GM23338 (cell line): ENCODE measurements at regions not wholly inside any gene's neighbourhood (a gene's known extent, or its start where the extent isn't known, plus 50 kb on each side); places are given as distances from the start of the nearest gene placed in this dataset.

Experiments
- ATAC-seq: fragments of 200-7000 bp; cut with Tn5 transposase; 3 replicates; pipeline ENCODE4 v1.9.1; 2020
- DNase-seq: peaks from one replicate; pipeline ENCODE4 v3.0.0-alpha.2; 2015; ENCODE audit warnings: low spot score
- H2AFZ ChIP-seq: fragments of 200-600 bp; sonication (generic); 2 replicates; pipeline ENCODE4 v1.8.0; 2016; ENCODE audit warnings: antibody characterized with exemption, mild to moderate bottlenecking, moderate library complexity
- H3F3A ChIP-seq: fragments of 200-600 bp; sonication (generic); replicated peaks from 2 replicates; pipeline ENCODE4 v1.8.0; 2017; ENCODE audit warnings: antibody characterized with exemption, mixed run types, low read depth
- H3K27ac ChIP-seq: fragments of 200-600 bp; sonication (generic); 2 replicates; pipeline ENCODE4 v1.6.1; 2016; ENCODE audit warnings: low read depth
- H3K27me3 ChIP-seq: fragments of 200-600 bp; sonication (generic); 2 replicates; pipeline ENCODE4 v1.8.0; 2016; ENCODE audit warnings: mild to moderate bottlenecking, mixed run types, moderate library complexity; ENCODE audit not compliant: insufficient read depth
- H3K36me3 ChIP-seq: fragments of 200-600 bp; sonication (generic); 2 replicates; pipeline ENCODE4 v1.8.0; 2016; ENCODE audit warnings: mild to moderate bottlenecking; ENCODE audit not compliant: insufficient read depth
- H3K4me1 ChIP-seq: fragments of 200-600 bp; sonication (generic); 2 replicates; pipeline ENCODE4 v1.8.0; 2016; ENCODE audit warnings: mild to moderate bottlenecking, moderate library complexity; ENCODE audit not compliant: insufficient read depth
- H3K4me2 ChIP-seq: fragments of 200-600 bp; sonication (generic); 2 replicates; pipeline ENCODE4 v1.7.1; 2017; ENCODE audit warnings: mixed run types
- H3K4me3 ChIP-seq: fragments of 200-600 bp; sonication (generic); 2 replicates; pipeline ENCODE4 v1.6.1; 2016; ENCODE audit warnings: mixed run types
- H3K79me2 ChIP-seq: fragments of 200-600 bp; sonication (generic); replicated peaks from 2 replicates; pipeline ENCODE4 v1.8.0; 2017; ENCODE audit warnings: mild to moderate bottlenecking; ENCODE audit not compliant: insufficient read depth
- H3K9me2 ChIP-seq: fragments of 200-600 bp; sonication (generic); 2 replicates; pipeline ENCODE4 v1.8.0; 2017; ENCODE audit not compliant: insufficient read depth
- H4K20me1 ChIP-seq: fragments of 200-600 bp; sonication (generic); replicated peaks from 2 replicates; pipeline ENCODE4 v1.8.0; 2017; ENCODE audit warnings: mild to moderate bottlenecking; ENCODE audit not compliant: insufficient read depth
- H3K27ac Mint-ChIP-seq: 2 replicates; pipeline ENCODE4 v1.8.0; 2020; ENCODE audit warnings: inconsistent platforms, mild to moderate bottlenecking, moderate library complexity, mixed read lengths
- H3K27me3 Mint-ChIP-seq: 3 replicates; pipeline ENCODE4 v1.8.0; 2022; ENCODE audit warnings: low read depth, mild to moderate bottlenecking, moderate library complexity, mixed read lengths, inconsistent platforms; ENCODE audit not compliant: insufficient read depth, poor library complexity
- H3K36me3 Mint-ChIP-seq: 3 replicates; pipeline ENCODE4 v1.8.0; 2021; ENCODE audit warnings: low read depth, mild to moderate bottlenecking, inconsistent platforms, moderate library complexity, mixed read lengths
- H3K4me1 Mint-ChIP-seq: 3 replicates; pipeline ENCODE4 v1.8.0; 2020; ENCODE audit warnings: mild to moderate bottlenecking, inconsistent platforms, mixed read lengths
- H3K4me3 Mint-ChIP-seq: 3 replicates; pipeline ENCODE4 v1.8.0; 2021; ENCODE audit warnings: moderate library complexity, mild to moderate bottlenecking, inconsistent platforms, mixed read lengths
- H3K9me3 Mint-ChIP-seq: 3 replicates; pipeline ENCODE4 v1.8.0; 2020; ENCODE audit warnings: moderate library complexity, mild to moderate bottlenecking, inconsistent platforms, mixed read lengths
- CREB1 ChIP-seq: fragments of 250-450 bp; sonication (Bioruptor Pico); IDR thresholded peaks from 2 replicates; pipeline ENCODE4 v1.5.0; 2020; ENCODE audit warnings: low read depth, mild to moderate bottlenecking, moderate library complexity
- EZH2 ChIP-seq: fragments of 200-600 bp; sonication (generic); IDR thresholded peaks from one replicate; pipeline ENCODE4 v1.8.0; 2017; ENCODE audit warnings: antibody characterized with exemption, mild to moderate bottlenecking, low read depth; ENCODE audit not compliant: unreplicated experiment
- EZH2phosphoT487 ChIP-seq: fragments of 200-600 bp; sonication (generic); IDR thresholded peaks from one replicate; pipeline ENCODE4 v1.8.1; 2018; ENCODE audit warnings: antibody characterized with exemption; ENCODE audit not compliant: unreplicated experiment
- JUNB ChIP-seq: IDR thresholded peaks from one replicate; pipeline ENCODE4 v1.6.1; 2016; ENCODE audit warnings: antibody characterized with exemption; ENCODE audit not compliant: unreplicated experiment
- NANOG ChIP-seq: IDR thresholded peaks from 2 replicates; pipeline ENCODE4 v1.6.1; 2016; ENCODE audit warnings: antibody characterized with exemption, borderline replicate concordance
- POLR2AphosphoS5 ChIP-seq: IDR thresholded peaks from 2 replicates; pipeline ENCODE4 v1.6.1; 2016; ENCODE audit warnings: antibody characterized with exemption, low read depth
- STAT1 ChIP-seq: IDR thresholded peaks from one replicate; pipeline ENCODE4 v1.6.1; 2016; ENCODE audit warnings: antibody characterized with exemption; ENCODE audit not compliant: unreplicated experiment
- ZNF114 ChIP-seq: fragments of 250-450 bp; sonication (Bioruptor Pico); IDR thresholded peaks from 2 replicates; pipeline ENCODE4 v1.5.0; 2020; ENCODE audit warnings: mild to moderate bottlenecking, moderate library complexity
- ZNF331 ChIP-seq: fragments of 250-450 bp; sonication (Bioruptor Pico); IDR thresholded peaks from 2 replicates; pipeline ENCODE4 v1.5.0; 2020; ENCODE audit warnings: low read depth, mild to moderate bottlenecking, moderate library complexity
- TF ChIP-seq, protein P1 (sequence below), 2 experiments: fragments of 200-600 bp in 1 of 2; sonication (generic) in 1 of 2; conservative IDR thresholded peaks; 2 replicates each; pipeline versions ENCODE4 v1.5.1 to v1.6.1; 2016 to 2017; ENCODE audit warnings: antibody characterized with exemption in 2 of 2, low read depth in 2 of 2, mild to moderate bottlenecking in 2 of 2, moderate library complexity in 1 of 2
- TF ChIP-seq, protein P2 (sequence below): IDR thresholded peaks from one replicate; pipeline ENCODE4 v1.6.1; 2018; ENCODE audit warnings: antibody characterized with exemption; ENCODE audit not compliant: unreplicated experiment
- TF ChIP-seq, protein P3 (sequence below): IDR thresholded peaks from 2 replicates; pipeline ENCODE4 v1.6.1; 2016; ENCODE audit warnings: antibody characterized with exemption
- TF ChIP-seq, protein P4 (sequence below): fragments of 250-450 bp; sonication (Bioruptor Pico); IDR thresholded peaks from 2 replicates; pipeline ENCODE4 v1.5.0; 2020; ENCODE audit warnings: mild to moderate bottlenecking, moderate library complexity

DNA sequence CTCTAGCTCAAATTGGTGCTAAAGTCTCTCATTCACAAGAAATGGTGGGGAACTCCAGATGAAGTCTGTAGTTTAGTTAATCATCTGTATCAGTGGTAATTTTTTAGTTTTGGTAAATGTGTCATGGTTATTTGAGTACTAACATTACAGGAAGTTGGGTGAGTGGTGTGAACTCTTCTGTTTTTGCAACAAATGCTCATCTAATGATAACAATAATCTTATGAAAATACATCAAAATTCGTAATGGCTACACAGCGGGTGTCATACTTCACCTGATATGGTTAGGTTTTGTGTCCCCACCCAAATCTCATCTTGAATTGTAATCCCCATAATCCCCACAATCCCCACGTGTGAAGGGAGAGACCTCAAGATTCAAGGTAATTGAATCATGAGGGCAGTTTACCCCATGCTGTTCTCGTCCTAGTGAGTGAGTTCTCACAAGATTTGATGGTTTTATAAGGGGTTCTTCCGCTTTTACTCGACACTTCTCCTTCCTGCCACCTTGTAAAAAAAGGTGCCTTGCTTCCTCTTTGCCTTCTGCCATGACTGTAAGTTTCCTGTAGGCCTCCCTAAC, 209.3 kb upstream of the FOXN3 start:
- peaks cover 16% of the 10 kb centered on the region for H3K27me3 Mint-ChIP-seq
- Histone ChIP-seq H3K4me2 (no peak overlapping the region), H3K79me2 (no peaks in the 10 kb centered on the region), H4K20me1 (no peaks in the 10 kb centered on the region), H3K9me2 (peaks cover 11% of the 10 kb centered on the region; the same call in 1 of the 2 replicates), H3K27me3 (no peaks in the 10 kb centered on the region), H2AFZ (0 out of 2 replicates have a peak overlapping the region, but pooled peaks have one; percentile 69), H3K27ac (no peak overlapping the region), H3K36me3 (no peaks in the 10 kb centered on the region), H3F3A (no peaks in the 10 kb centered on the region), H3K4me1 (peaks cover 21% of the 10 kb centered on the region), H3K4me3 (no peak overlapping the region)
- TF ChIP-seq STAT1 (no peak), CREB1 (CRISPR knock-in tag) (no peak), JUNB (no peak), EZH2phosphoT487 (no peak), EZH2 (no peak), NANOG (no peak), POLR2AphosphoS5 (no peak), ZNF331 (CRISPR knock-in tag) (no peak), ZNF114 (CRISPR knock-in tag) (no peak)
- TF ChIP-seq, protein P1, sequence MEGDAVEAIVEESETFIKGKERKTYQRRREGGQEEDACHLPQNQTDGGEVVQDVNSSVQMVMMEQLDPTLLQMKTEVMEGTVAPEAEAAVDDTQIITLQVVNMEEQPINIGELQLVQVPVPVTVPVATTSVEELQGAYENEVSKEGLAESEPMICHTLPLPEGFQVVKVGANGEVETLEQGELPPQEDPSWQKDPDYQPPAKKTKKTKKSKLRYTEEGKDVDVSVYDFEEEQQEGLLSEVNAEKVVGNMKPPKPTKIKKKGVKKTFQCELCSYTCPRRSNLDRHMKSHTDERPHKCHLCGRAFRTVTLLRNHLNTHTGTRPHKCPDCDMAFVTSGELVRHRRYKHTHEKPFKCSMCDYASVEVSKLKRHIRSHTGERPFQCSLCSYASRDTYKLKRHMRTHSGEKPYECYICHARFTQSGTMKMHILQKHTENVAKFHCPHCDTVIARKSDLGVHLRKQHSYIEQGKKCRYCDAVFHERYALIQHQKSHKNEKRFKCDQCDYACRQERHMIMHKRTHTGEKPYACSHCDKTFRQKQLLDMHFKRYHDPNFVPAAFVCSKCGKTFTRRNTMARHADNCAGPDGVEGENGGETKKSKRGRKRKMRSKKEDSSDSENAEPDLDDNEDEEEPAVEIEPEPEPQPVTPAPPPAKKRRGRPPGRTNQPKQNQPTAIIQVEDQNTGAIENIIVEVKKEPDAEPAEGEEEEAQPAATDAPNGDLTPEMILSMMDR (conservative IDR thresholded peaks at IDR 0.05; ENCODE audit: low read depth in 2 of 2) = no peak
- TF ChIP-seq, protein P2, sequence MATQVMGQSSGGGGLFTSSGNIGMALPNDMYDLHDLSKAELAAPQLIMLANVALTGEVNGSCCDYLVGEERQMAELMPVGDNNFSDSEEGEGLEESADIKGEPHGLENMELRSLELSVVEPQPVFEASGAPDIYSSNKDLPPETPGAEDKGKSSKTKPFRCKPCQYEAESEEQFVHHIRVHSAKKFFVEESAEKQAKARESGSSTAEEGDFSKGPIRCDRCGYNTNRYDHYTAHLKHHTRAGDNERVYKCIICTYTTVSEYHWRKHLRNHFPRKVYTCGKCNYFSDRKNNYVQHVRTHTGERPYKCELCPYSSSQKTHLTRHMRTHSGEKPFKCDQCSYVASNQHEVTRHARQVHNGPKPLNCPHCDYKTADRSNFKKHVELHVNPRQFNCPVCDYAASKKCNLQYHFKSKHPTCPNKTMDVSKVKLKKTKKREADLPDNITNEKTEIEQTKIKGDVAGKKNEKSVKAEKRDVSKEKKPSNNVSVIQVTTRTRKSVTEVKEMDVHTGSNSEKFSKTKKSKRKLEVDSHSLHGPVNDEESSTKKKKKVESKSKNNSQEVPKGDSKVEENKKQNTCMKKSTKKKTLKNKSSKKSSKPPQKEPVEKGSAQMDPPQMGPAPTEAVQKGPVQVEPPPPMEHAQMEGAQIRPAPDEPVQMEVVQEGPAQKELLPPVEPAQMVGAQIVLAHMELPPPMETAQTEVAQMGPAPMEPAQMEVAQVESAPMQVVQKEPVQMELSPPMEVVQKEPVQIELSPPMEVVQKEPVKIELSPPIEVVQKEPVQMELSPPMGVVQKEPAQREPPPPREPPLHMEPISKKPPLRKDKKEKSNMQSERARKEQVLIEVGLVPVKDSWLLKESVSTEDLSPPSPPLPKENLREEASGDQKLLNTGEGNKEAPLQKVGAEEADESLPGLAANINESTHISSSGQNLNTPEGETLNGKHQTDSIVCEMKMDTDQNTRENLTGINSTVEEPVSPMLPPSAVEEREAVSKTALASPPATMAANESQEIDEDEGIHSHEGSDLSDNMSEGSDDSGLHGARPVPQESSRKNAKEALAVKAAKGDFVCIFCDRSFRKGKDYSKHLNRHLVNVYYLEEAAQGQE = no peak
- TF ChIP-seq, protein P3, sequence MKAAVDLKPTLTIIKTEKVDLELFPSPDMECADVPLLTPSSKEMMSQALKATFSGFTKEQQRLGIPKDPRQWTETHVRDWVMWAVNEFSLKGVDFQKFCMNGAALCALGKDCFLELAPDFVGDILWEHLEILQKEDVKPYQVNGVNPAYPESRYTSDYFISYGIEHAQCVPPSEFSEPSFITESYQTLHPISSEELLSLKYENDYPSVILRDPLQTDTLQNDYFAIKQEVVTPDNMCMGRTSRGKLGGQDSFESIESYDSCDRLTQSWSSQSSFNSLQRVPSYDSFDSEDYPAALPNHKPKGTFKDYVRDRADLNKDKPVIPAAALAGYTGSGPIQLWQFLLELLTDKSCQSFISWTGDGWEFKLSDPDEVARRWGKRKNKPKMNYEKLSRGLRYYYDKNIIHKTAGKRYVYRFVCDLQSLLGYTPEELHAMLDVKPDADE = no peak
- TF ChIP-seq, protein P4, sequence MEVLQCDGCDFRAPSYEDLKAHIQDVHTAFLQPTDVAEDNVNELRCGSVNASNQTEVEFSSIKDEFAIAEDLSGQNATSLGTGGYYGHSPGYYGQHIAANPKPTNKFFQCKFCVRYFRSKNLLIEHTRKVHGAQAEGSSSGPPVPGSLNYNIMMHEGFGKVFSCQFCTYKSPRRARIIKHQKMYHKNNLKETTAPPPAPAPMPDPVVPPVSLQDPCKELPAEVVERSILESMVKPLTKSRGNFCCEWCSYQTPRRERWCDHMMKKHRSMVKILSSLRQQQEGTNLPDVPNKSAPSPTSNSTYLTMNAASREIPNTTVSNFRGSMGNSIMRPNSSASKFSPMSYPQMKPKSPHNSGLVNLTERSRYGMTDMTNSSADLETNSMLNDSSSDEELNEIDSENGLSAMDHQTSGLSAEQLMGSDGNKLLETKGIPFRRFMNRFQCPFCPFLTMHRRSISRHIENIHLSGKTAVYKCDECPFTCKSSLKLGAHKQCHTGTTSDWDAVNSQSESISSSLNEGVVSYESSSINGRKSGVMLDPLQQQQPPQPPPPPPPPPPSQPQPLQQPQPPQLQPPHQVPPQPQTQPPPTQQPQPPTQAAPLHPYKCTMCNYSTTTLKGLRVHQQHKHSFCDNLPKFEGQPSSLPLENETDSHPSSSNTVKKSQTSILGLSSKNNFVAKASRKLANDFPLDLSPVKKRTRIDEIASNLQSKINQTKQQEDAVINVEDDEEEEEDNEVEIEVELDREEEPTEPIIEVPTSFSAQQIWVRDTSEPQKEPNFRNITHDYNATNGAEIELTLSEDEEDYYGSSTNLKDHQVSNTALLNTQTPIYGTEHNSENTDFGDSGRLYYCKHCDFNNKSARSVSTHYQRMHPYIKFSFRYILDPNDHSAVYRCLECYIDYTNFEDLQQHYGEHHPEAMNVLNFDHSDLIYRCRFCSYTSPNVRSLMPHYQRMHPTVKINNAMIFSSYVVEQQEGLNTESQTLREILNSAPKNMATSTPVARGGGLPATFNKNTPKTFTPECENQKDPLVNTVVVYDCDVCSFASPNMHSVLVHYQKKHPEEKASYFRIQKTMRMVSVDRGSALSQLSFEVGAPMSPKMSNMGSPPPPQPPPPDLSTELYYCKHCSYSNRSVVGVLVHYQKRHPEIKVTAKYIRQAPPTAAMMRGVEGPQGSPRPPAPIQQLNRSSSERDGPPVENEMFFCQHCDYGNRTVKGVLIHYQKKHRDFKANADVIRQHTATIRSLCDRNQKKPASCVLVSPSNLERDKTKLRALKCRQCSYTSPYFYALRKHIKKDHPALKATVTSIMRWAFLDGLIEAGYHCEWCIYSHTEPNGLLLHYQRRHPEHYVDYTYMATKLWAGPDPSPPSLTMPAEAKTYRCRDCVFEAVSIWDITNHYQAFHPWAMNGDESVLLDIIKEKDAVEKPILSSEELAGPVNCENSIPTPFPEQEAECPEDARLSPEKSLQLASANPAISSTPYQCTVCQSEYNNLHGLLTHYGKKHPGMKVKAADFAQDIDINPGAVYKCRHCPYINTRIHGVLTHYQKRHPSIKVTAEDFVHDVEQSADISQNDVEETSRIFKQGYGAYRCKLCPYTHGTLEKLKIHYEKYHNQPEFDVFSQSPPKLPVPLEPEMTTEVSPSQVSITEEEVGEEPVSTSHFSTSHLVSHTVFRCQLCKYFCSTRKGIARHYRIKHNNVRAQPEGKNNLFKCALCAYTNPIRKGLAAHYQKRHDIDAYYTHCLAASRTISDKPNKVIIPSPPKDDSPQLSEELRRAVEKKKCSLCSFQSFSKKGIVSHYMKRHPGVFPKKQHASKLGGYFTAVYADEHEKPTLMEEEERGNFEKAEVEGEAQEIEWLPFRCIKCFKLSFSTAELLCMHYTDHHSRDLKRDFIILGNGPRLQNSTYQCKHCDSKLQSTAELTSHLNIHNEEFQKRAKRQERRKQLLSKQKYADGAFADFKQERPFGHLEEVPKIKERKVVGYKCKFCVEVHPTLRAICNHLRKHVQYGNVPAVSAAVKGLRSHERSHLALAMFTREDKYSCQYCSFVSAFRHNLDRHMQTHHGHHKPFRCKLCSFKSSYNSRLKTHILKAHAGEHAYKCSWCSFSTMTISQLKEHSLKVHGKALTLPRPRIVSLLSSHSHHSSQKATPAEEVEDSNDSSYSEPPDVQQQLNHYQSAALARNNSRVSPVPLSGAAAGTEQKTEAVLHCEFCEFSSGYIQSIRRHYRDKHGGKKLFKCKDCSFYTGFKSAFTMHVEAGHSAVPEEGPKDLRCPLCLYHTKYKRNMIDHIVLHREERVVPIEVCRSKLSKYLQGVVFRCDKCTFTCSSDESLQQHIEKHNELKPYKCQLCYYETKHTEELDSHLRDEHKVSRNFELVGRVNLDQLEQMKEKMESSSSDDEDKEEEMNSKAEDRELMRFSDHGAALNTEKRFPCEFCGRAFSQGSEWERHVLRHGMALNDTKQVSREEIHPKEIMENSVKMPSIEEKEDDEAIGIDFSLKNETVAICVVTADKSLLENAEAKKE = no peak
- no peaks in the 10 kb centered on the region; the same call in 2 of the 3 replicates for H3K9me3 Mint-ChIP-seq
- H3K4me3 Mint-ChIP-seq = no peak overlapping the region
- H3K4me1 Mint-ChIP-seq = peaks cover 52% of the 10 kb centered on the region
- ATAC-seq = no peak
- no peak overlapping the region for H3K27ac Mint-ChIP-seq
- no peak for DNase-seq
- 0 out of 3 replicates have a peak, but pooled peaks cover 3% of the 10 kb centered on the region for H3K36me3 Mint-ChIP-seq
